MM.1S (cell line): ENCODE measurements at regions not wholly inside any gene's neighbourhood (a gene's known extent, or its start where the extent isn't known, plus 50 kb on each side); places are given as distances from the start of the nearest gene placed in this dataset.

Experiments
- CTCF ChIP-seq: fragments of 300-600 bp; sonication (generic); IDR thresholded peaks from 2 replicates; pipeline ENCODE4 v1.5.1; 2016; ENCODE audit warnings: antibody characterized with exemption, low read length, mixed read lengths
- EZH2 ChIP-seq: fragments of 300-600 bp; sonication (generic); optimal IDR thresholded peaks from 2 replicates; pipeline ENCODE3; 2017; ENCODE audit warnings: low read depth, mild to moderate bottlenecking, antibody characterized with exemption, low read length, mixed read lengths
- EZH2phosphoT487 ChIP-seq: fragments of 300-600 bp; sonication (generic); IDR thresholded peaks from 2 replicates; pipeline ENCODE4 v1.6.1; 2018; ENCODE audit warnings: antibody characterized with exemption, low read length

- no peak for TF ChIP-seq CTCF
- TF ChIP-seq EZH2: no peak
- no peak for TF ChIP-seq EZH2phosphoT487
Measured at GRCh38 chr13:73142071-73142470, 83.3 kb downstream of the KLF5 start.
